ENCODE measurements at regions not wholly inside any gene's neighbourhood (a gene's known extent, or its start where the extent isn't known, plus 50 kb on each side); places are given as distances from the start of the nearest gene placed in this dataset.

GRCh38 chr3:67733269-67733950 is 79.0 kb upstream of the SUCLG2 start:
- no peak for TF ChIP-seq CTCF (IDR thresholded peaks at IDR 0.05; ENCODE audit: low read depth, low read length)
- no peak overlapping the region for H3K4me3 ChIP-seq (ENCODE audit: low read depth, low read length)

GRCh38 chr3:67724434-67724833 is 70.0 kb upstream of the SUCLG2 start:
- TF ChIP-seq CTCF (IDR thresholded peaks at IDR 0.05; ENCODE audit: low read depth, low read length), result no peak
- H3K4me3 ChIP-seq (ENCODE audit: low read depth, low read length), result no peak overlapping the region

- H3K4me3 ChIP-seq (ENCODE audit: low read depth, low read length), result no peak overlapping the region
- no peak for TF ChIP-seq CTCF (IDR thresholded peaks at IDR 0.05; ENCODE audit: low read depth, low read length)
Observed at GRCh38 chr3:67723863-67724262, 69.5 kb upstream of the SUCLG2 start.

- H3K4me3 ChIP-seq (ENCODE audit: low read depth, low read length), result no peak overlapping the region
- TF ChIP-seq CTCF (IDR thresholded peaks at IDR 0.05; ENCODE audit: low read depth, low read length), result no peak
Observed at GRCh38 chr3:67719333-67719732, 64.9 kb upstream of the SUCLG2 start.

- TF ChIP-seq CTCF (IDR thresholded peaks at IDR 0.05; ENCODE audit: low read depth, low read length), result no peak
- H3K4me3 ChIP-seq (ENCODE audit: low read depth, low read length), result no peak overlapping the region
Observed at GRCh38 chr3:67715971-67716370, 61.6 kb upstream of the SUCLG2 start.

- H3K4me3 ChIP-seq (ENCODE audit: low read depth, low read length), result no peak overlapping the region
- TF ChIP-seq CTCF (IDR thresholded peaks at IDR 0.05; ENCODE audit: low read depth, low read length), result no peak
Observed at GRCh38 chr3:67713764-67714469, 59.5 kb upstream of the SUCLG2 start.

- no peak overlapping the region for H3K4me3 ChIP-seq (ENCODE audit: low read depth, low read length)
- no peak for TF ChIP-seq CTCF (IDR thresholded peaks at IDR 0.05; ENCODE audit: low read depth, low read length)
Observed at GRCh38 chr3:67712259-67712658, 57.8 kb upstream of the SUCLG2 start.
